HUES6 (cell line): ENCODE measurements at regions not wholly inside any gene's neighbourhood (a gene's known extent, or its start where the extent isn't known, plus 50 kb on each side); places are given as distances from the start of the nearest gene placed in this dataset.
"Not testable (repeated sequence)": the region's sequence is repeated elsewhere in the genome, so short reads cannot be mapped to it uniquely, and the experiment has no call there.

Experiments
- H3K27ac ChIP-seq: 2 replicates; pipeline ENCODE4 v1.7.0; 2013; ENCODE audit warnings: low read depth, mild to moderate bottlenecking, low read length, inconsistent platforms
- H3K27me3 ChIP-seq: 2 replicates; pipeline ENCODE4 v1.6.1; 2013; ENCODE audit warnings: low read length; ENCODE audit not compliant: control insufficient read depth, insufficient read depth
- H3K36me3 ChIP-seq: 2 replicates; pipeline ENCODE4 v1.6.1; 2013; ENCODE audit warnings: low read length; ENCODE audit not compliant: control insufficient read depth, insufficient read depth
- H3K4me1 ChIP-seq: 2 replicates; pipeline ENCODE4 v1.6.1; 2013; ENCODE audit warnings: low read length; ENCODE audit not compliant: control insufficient read depth, insufficient read depth
- H3K4me3 ChIP-seq: 2 replicates; pipeline ENCODE4 v1.5.1; 2013; ENCODE audit warnings: low read depth, low read length
- H3K9ac ChIP-seq: one replicate; pipeline ENCODE4 v1.6.1; 2013; ENCODE audit warnings: mild to moderate bottlenecking, low read length
- H3K9me3 ChIP-seq: 2 replicates; pipeline ENCODE4 v1.6.1; 2013; ENCODE audit warnings: low read depth, low read length; ENCODE audit not compliant: control insufficient read depth, insufficient read depth

DNA sequence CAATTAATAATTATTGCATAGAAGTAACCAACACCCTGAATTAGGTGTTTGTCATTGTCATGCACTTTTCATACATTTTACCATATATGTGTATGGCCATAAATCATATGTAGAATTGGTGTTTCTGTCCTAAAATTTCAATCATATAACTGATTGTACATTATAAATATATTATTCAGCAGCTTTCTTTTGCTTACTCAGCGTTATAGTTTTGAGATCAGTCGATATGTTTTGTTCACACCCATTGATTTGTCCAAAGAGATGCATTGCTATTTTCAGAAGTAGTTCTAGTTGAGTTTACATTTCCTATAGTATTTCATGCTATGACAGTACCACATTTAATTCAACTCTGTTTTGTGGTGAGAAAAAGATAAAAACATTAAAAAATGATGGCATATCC is 50.5 kb upstream of the PARP4 start:
- no peaks in the 10 kb centered on the region for H3K27me3 ChIP-seq
- H3K27ac ChIP-seq, result no peak overlapping the region
- no peak overlapping the region for H3K4me3 ChIP-seq
- no peaks in the 10 kb centered on the region for H3K4me1 ChIP-seq
- H3K9ac ChIP-seq, result no peak overlapping the region
- no peaks in the 10 kb centered on the region for H3K36me3 ChIP-seq
- no peaks in the 10 kb centered on the region for H3K9me3 ChIP-seq

DNA sequence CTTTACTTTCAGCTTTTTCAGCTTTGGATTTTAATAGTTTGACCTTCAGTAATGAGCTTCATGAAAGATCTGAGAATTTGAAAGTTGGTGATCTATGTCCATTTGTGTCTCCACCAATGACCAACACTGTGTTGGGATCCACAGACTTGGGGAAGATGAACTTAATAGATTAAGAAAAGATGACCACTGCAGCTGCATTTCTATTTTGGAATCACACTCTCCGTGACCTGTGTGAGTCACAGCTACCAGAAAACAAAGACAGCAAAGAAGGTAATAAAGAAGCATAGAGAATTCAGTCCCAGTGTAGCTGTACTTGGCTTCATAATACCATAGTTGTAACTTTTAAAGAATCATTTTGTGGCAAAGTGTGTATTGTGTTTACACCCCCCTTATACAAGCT is 51.4 kb upstream of the PARP4 start:
- not testable (repeated sequence) for H3K9me3 ChIP-seq, H3K36me3 ChIP-seq, H3K9ac ChIP-seq, H3K4me1 ChIP-seq, H3K27ac ChIP-seq, H3K27me3 ChIP-seq, H3K4me3 ChIP-seq

DNA sequence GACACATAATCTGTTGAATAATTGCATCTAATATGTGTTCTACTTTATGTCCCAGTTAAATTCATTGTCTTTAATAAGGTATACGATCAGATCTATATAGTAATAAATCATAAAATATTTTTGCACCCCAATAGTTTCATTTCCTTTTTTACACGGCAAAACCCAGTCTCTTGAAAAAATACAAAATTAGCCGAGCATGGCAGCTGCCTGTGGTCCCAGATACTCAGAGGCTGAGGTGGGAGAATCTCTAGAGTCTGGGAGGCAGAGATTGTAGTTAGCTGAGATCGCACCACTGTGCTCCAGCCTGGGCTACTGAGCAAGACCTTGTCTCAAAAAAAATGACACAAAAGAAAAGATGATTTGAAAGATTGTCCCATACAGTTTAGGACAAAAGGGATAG is 52.3 kb upstream of the PARP4 start:
- no peak overlapping the region for H3K4me3 ChIP-seq
- no peaks in the 10 kb centered on the region for H3K27me3 ChIP-seq
- H3K9ac ChIP-seq, result no peak overlapping the region
- H3K36me3 ChIP-seq, result no peaks in the 10 kb centered on the region
- H3K9me3 ChIP-seq, result no peaks in the 10 kb centered on the region
- no peaks in the 10 kb centered on the region for H3K4me1 ChIP-seq
- H3K27ac ChIP-seq, result no peak overlapping the region

DNA sequence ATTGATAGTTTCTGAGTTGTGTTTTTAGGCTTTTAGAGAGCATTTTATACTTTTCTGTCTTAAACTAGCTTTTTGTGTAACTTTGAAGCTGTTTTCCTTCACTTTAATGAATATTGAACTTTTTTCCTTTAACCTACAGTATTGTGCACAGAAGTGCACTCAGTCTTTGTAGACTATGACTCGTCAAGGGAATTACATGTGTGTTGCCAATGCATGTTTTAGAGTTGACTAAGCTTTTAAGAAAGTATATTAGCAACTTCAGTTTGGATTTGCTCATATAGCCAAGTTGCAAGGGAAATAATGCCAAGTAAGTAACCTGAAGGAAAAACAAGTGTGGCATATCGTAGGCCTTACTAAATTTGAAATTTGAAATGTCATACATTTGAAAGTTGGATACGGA is 55.0 kb upstream of the PARP4 start:
- H3K4me1 ChIP-seq, H3K27ac ChIP-seq, H3K36me3 ChIP-seq, H3K4me3 ChIP-seq, H3K27me3 ChIP-seq, H3K9me3 ChIP-seq, H3K9ac ChIP-seq: not testable (repeated sequence)

DNA sequence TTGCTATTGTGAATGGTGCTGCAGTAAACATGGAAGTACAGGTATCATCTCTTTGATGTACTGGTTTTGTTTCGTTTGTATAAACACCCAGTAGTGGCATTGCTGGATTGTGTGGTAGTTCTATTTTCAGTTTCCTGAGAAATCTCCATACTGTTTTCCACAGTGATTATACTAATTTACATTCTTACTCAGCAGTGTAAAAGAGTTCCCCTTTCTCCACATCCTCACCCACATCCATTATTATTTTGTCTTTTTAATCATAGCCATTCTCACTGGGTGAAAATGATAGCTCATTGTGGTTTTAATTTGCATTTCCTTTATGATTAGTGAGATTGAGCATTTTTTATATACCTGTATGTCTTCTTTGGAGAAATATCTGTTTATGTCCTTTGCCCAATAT is 62.3 kb upstream of the PARP4 start:
- Histone ChIP-seq H3K4me3 (no peak overlapping the region), H3K36me3 (no peaks in the 10 kb centered on the region), H3K27ac (no peak overlapping the region), H3K27me3 (no peaks in the 10 kb centered on the region), H3K9me3 (no peaks in the 10 kb centered on the region), H3K9ac (no peak overlapping the region), H3K4me1 (no peaks in the 10 kb centered on the region)

DNA sequence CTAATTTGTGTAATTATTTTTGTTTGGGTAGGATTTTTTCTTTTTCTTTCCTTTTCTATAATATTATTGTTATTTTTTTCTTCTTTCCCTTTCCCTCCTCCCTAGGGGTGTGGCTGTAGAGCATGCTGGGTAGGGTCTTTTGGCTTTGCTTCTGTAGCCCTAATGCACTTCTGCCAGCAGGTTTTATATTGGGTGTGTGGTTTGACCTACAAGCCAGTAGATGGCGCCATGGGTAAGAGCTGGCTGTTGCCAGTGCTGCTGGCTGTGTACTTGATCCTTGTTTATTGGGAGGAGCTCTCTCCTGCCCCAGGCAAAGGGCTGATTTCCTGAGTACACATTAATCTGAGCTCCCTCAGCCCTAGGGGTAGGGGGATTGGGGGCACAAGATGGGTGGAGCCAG is 67.7 kb upstream of the PARP4 start:
- not testable (repeated sequence) for H3K36me3 ChIP-seq, H3K9ac ChIP-seq, H3K9me3 ChIP-seq, H3K27me3 ChIP-seq, H3K27ac ChIP-seq, H3K4me1 ChIP-seq
- H3K4me3 ChIP-seq, result peak overlapping the region; percentile 41; the same call in 1 of the 2 replicates

DNA sequence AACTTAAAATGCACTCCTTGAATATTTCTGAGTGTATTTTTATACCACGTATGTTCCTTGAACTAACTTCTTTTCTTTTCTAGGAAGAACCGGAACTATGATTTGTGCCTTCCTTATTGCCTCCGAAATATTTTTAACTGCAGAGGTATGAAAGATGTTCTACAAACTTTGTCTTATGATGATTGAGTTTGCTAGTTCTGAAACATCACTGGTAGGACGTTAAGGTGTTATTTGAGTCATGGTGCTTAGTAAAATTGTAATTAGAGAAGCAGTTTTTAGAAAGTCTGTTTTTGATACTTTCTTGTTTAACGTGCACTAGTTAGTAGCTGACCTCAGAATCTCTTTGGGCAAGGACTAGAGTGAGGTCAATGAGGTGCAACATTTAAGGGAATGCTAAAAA is 69.0 kb upstream of the PARP4 start:
- not testable (repeated sequence) for H3K9ac ChIP-seq, H3K4me1 ChIP-seq, H3K9me3 ChIP-seq, H3K36me3 ChIP-seq, H3K4me3 ChIP-seq, H3K27ac ChIP-seq, H3K27me3 ChIP-seq

DNA sequence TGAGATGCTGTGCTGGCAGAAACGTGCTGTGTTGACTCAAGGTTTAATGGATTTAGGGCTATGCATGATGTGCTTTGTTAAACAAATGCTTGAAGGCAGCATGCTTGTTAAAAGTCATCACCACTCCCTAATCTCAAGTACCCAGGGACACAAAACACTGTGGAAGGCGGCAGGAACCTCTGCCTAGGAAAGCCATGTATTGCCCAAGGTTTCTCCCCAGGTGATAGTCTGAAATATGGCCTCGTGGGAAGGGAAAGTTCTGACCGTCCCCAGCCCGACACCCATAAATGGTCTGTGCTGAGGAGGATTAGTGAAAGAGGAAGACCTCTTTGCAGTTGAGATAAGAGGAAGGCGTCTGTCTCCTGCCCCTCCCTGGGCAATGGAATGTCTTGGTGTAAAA is 79.1 kb upstream of the PARP4 start:
- H3K27me3 ChIP-seq, H3K27ac ChIP-seq, H3K9me3 ChIP-seq, H3K36me3 ChIP-seq: not testable (repeated sequence)
- H3K4me3 ChIP-seq, result peak overlapping the region; percentile 27; the same call in 1 of the 2 replicates
- peak overlapping the region; percentile 10 for H3K9ac ChIP-seq
- H3K4me1 ChIP-seq, result peaks cover 10% of the 10 kb centered on the region

DNA sequence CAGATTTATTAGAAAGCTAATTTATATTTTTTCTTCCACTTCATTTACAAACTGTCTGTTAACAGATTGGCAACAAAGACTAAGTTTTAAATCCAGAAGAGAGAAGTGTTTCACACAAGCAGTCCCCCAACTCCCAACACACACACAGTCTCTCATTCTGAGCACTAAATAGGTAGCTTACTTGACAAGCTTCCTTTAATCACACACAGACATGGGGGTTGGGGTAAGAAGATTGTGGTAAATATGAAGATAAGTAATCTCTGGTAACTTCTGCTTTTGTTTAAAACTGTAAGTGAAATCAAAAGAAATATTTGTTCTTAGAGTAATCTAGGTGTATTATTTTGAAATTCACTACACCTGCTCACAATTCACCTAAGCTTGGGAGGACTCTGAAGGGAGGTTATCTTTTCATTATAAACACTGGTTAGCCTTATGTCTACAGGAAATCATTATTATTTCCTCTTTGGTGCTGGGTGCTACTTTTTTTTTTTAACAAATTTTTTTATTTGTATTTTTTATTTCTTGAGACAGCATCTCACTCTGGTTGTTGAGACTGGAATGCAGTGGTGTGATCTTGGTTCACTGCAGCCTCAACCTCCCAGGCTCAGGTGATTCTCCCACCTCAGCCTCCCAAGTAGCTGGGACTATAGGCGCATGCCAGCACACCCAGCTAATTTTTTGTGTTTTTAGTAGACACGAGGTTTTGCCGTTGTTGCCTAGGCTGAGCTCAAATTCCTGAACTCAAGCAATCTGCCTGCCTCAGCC is 82.1 kb upstream of the ATP12A start:
- not testable (repeated sequence) for H3K36me3 ChIP-seq, H3K9me3 ChIP-seq, H3K27ac ChIP-seq, H3K27me3 ChIP-seq, H3K4me1 ChIP-seq, H3K4me3 ChIP-seq, H3K9ac ChIP-seq

DNA sequence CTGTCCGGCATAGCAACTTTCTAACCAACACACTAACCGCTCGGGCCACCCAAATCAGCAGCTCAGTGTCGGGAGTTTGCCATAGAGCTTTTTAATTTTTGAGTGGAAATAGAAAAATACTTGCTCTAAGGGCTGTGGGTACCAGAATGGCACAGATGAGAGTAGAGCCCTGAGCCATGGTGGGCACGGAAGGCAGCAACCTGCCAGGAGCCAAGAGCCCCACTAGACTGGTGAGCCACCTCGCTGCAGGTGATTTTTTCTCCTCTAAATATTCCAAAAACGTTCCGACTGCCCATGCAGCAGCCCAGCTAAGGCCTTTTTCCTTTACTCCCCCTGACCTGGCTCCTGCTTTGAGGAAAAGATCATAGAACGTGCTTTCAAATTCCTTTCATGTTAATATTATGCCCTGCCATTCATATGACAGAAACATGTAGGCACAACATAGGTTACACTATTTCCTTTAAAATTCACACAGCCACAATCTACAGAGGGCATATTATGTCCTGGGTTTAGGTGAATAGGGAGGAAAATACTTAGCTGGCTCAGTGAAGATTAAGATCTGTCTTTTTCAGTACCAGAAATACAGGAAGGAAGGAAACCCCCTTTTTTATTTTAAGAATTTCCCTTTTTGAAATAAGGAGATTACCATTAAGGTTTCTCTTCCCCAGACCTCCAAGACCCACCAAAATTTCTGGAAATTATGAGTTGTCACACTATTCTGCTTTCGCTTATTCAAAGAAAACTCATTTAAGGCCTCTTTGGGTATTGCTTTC is 81.0 kb upstream of the ATP12A start:
- H3K36me3 ChIP-seq, H3K27me3 ChIP-seq, H3K4me3 ChIP-seq, H3K27ac ChIP-seq, H3K9me3 ChIP-seq, H3K4me1 ChIP-seq, H3K9ac ChIP-seq: not testable (repeated sequence)

DNA sequence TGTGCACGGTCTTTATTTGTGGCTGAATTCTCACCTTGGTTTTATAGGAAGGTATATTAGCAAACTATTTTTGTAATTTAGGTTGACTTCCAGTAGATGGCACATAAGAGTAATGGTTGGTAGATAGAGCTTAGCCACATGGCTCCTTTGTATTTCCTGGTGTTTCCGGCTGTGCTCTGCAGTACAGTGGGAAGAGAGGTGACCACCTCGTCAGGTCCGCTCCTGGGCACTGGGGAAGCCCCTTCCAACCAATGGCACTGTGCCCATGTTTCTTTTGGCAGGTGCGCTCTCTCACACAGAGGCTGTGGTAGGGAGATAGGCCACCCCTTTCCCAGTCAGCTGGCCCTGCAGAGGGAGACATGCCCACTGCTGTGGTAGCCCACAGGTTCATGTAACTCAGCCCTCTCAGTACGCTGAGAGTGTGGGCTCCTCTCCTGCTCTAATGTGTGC is 74.3 kb upstream of the ATP12A start:
- no peak overlapping the region for H3K4me3 ChIP-seq
- no peaks in the 10 kb centered on the region for H3K36me3 ChIP-seq
- H3K9ac ChIP-seq, result no peak overlapping the region
- no peak overlapping the region for H3K27ac ChIP-seq
- no peaks in the 10 kb centered on the region for H3K9me3 ChIP-seq
- no peaks in the 10 kb centered on the region for H3K4me1 ChIP-seq
- H3K27me3 ChIP-seq, result no peaks in the 10 kb centered on the region
